ENCODE measurements at regions not wholly inside any gene's neighbourhood (a gene's known extent, or its start where the extent isn't known, plus 50 kb on each side); places are given as distances from the start of the nearest gene placed in this dataset.

- TF ChIP-seq, protein P1, sequence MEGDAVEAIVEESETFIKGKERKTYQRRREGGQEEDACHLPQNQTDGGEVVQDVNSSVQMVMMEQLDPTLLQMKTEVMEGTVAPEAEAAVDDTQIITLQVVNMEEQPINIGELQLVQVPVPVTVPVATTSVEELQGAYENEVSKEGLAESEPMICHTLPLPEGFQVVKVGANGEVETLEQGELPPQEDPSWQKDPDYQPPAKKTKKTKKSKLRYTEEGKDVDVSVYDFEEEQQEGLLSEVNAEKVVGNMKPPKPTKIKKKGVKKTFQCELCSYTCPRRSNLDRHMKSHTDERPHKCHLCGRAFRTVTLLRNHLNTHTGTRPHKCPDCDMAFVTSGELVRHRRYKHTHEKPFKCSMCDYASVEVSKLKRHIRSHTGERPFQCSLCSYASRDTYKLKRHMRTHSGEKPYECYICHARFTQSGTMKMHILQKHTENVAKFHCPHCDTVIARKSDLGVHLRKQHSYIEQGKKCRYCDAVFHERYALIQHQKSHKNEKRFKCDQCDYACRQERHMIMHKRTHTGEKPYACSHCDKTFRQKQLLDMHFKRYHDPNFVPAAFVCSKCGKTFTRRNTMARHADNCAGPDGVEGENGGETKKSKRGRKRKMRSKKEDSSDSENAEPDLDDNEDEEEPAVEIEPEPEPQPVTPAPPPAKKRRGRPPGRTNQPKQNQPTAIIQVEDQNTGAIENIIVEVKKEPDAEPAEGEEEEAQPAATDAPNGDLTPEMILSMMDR (IDR thresholded peaks at IDR 0.05): no peak
- no peak for TF ChIP-seq POLR2A (IDR thresholded peaks at IDR 0.05)
Measured at GRCh38 chr6:139693735-139694134, 319.3 kb upstream of the CITED2 start.

Measured in heart left ventricle (tissue), 13 donors.